H1 (cell line): ENCODE measurements at regions not wholly inside any gene's neighbourhood (a gene's known extent, or its start where the extent isn't known, plus 50 kb on each side); places are given as distances from the start of the nearest gene placed in this dataset.

ENCODE experiments used
- CTCF ChIA-PET: fragments of 300-600 bp; sonication (Branson Sonifier 250); formaldehyde crosslinking; loops from one replicate; lab custom pipeline; 2021; ENCODE audit not compliant: partially characterized antibody; lab: Charles Lee
- POLR2A ChIA-PET: fragments of 300-600 bp; sonication (Branson Sonifier 250); formaldehyde crosslinking; loops from one replicate; lab custom pipeline; 2021; ENCODE audit warnings: inconsistent platforms; ENCODE audit not compliant: partially characterized antibody; lab: Charles Lee
- DNase-seq, 2 experiments: peaks; one replicate each; pipeline versions ENCODE4 v3.0.0 to v3.0.0-alpha.2; 2010 to 2022; ENCODE audit warnings: low spot score in 2 of 2, low read depth in 1 of 2, mixed read lengths in 1 of 2
- FAIRE-seq: peaks from 2 replicates; lab custom pipeline; 2011; peaks lifted over from hg19 to GRCh38; lab: Jason Lieb, UNC
- H2AFZ ChIP-seq: 2 replicates; pipeline ENCODE4 v1.8.1; 2012; ENCODE audit warnings: low read length, inconsistent platforms
- H2AK5ac ChIP-seq: 2 replicates; pipeline ENCODE4 v1.6.1; 2013; ENCODE audit warnings: low read depth, low read length
- H2BK120ac ChIP-seq: replicated peaks from 2 replicates; pipeline ENCODE3; 2013; ENCODE audit warnings: low read depth, low read length, inconsistent platforms
- H2BK12ac ChIP-seq: 2 replicates; pipeline ENCODE4 v1.6.1; 2013; ENCODE audit warnings: low read depth, low read length
- H2BK15ac ChIP-seq: 2 replicates; pipeline ENCODE4 v1.6.1; 2013; ENCODE audit warnings: low read length
- H2BK20ac ChIP-seq: 2 replicates; pipeline ENCODE4 v1.6.1; 2013; ENCODE audit warnings: low read length
- H2BK5ac ChIP-seq: 2 replicates; pipeline ENCODE4 v1.6.1; 2013; ENCODE audit warnings: low read depth, low read length
- H3K14ac ChIP-seq: 2 replicates; pipeline ENCODE4 v1.6.1; 2013; ENCODE audit warnings: inconsistent platforms; ENCODE audit not compliant: insufficient read length
- H3K18ac ChIP-seq: 2 replicates; pipeline ENCODE4 v1.6.1; 2013; ENCODE audit warnings: low read length; ENCODE audit errors: extremely low read depth
- H3K23ac ChIP-seq: 2 replicates; pipeline ENCODE4 v1.6.1; 2013; ENCODE audit warnings: inconsistent platforms; ENCODE audit not compliant: insufficient read length
- H3K23me2 ChIP-seq: 2 replicates; pipeline ENCODE4 v1.6.1; 2013; ENCODE audit warnings: low read depth, low read length
- H3K27ac ChIP-seq: 2 replicates; pipeline ENCODE4 v1.6.1; 2011; ENCODE audit warnings: low read depth, low read length, inconsistent platforms
- H3K27me3 ChIP-seq, 4 experiments: replicated peaks in 1 of 4; 1 replicate in 1 of 4; 2 replicates in 3 of 4; pipeline versions ENCODE4 v1.6.1 to v1.8.1; 2011 to 2013; ENCODE audit warnings: low read length in 3 of 4, mild to moderate bottlenecking in 3 of 4, inconsistent platforms in 2 of 4, mixed read lengths in 2 of 4, moderate library complexity in 1 of 4; ENCODE audit not compliant: control insufficient read depth in 3 of 4, insufficient read depth in 3 of 4; ENCODE audit errors: extremely low read depth in 1 of 4
- H3K36me3 ChIP-seq, 4 experiments: 2 replicates each; pipeline versions ENCODE4 v1.6.1 to v1.8.1; 2011 to 2013; ENCODE audit warnings: mild to moderate bottlenecking in 4 of 4, low read length in 3 of 4, moderate library complexity in 2 of 4, control low read depth in 1 of 4, inconsistent platforms in 1 of 4; ENCODE audit not compliant: insufficient read depth in 4 of 4, control insufficient read depth in 2 of 4
- H3K4ac ChIP-seq: replicated peaks from 2 replicates; pipeline ENCODE3; 2013; ENCODE audit warnings: low read length, low read depth, mixed read lengths, inconsistent platforms; ENCODE audit not compliant: insufficient read length
- H3K4me1 ChIP-seq, 4 experiments: replicated peaks in 1 of 4; 1 replicate in 1 of 4; 2 replicates in 3 of 4; pipeline versions ENCODE4 v1.6.1 to v1.8.1; 2011 to 2013; ENCODE audit warnings: low read length in 3 of 4, inconsistent platforms in 2 of 4, mixed read lengths in 1 of 4; ENCODE audit not compliant: insufficient read depth in 4 of 4, control insufficient read depth in 3 of 4
- H3K4me2 ChIP-seq, 2 experiments: 2 replicates each; pipeline versions ENCODE4 v1.6.1 to v1.8.1; 2011 to 2013; ENCODE audit warnings: low read depth in 2 of 2, low read length in 2 of 2, control low read depth in 1 of 2, inconsistent platforms in 1 of 2, mild to moderate bottlenecking in 1 of 2; ENCODE audit not compliant: insufficient read depth in 1 of 2
- H3K4me3 ChIP-seq, 4 experiments: fragments of 200-600, 300-600 bp in 1 of 4; sonication (generic), shearing (Covaris generic), sonication (Bioruptor Twin) in 1 of 4; 2 replicates each; pipeline versions ENCODE4 v1.5.1 to v1.8.1; 2011 to 2016; ENCODE audit warnings: low read length in 4 of 4, low read depth in 3 of 4, control low read depth in 2 of 4, inconsistent platforms in 2 of 4, mild to moderate bottlenecking in 2 of 4, mixed read lengths in 1 of 4, moderate library complexity in 1 of 4; ENCODE audit not compliant: insufficient read depth in 2 of 4; ENCODE audit errors: extremely low read depth in 1 of 4
- H3K56ac ChIP-seq: replicated peaks from 2 replicates; pipeline ENCODE3; 2013; ENCODE audit warnings: low read depth, mild to moderate bottlenecking, mixed read lengths, low read length, inconsistent platforms; ENCODE audit not compliant: insufficient read length
- H3K79me1 ChIP-seq: 2 replicates; pipeline ENCODE4 v1.6.1; 2013; ENCODE audit warnings: low read depth, low read length, control low read depth
- H3K79me2 ChIP-seq, 2 experiments: 2 replicates each; pipeline versions ENCODE4 v1.6.1 to v1.8.1; 2012 to 2013; ENCODE audit warnings: low read length in 2 of 2, mild to moderate bottlenecking in 2 of 2, inconsistent platforms in 1 of 2; ENCODE audit not compliant: insufficient read depth in 2 of 2, control insufficient read depth in 1 of 2
- H3K9ac ChIP-seq, 4 experiments: replicated peaks in 1 of 4; 1 replicate in 1 of 4; 2 replicates in 3 of 4; pipeline versions ENCODE4 v1.6.1 to v1.8.1; 2011 to 2013; ENCODE audit warnings: low read depth in 3 of 4, low read length in 3 of 4, control low read depth in 2 of 4, mild to moderate bottlenecking in 2 of 4, moderate library complexity in 2 of 4, inconsistent platforms in 1 of 4; ENCODE audit errors: extremely low read depth in 1 of 4
- H3K9me3 ChIP-seq, 2 experiments: 2 replicates each; pipeline versions ENCODE4 v1.6.1 to v1.8.1; 2012 to 2013; ENCODE audit warnings: mild to moderate bottlenecking in 2 of 2, moderate library complexity in 2 of 2, control low read depth in 1 of 2, inconsistent platforms in 1 of 2, low read depth in 1 of 2, low read length in 1 of 2, mixed read lengths in 1 of 2; ENCODE audit not compliant: insufficient read depth in 2 of 2
- H4K20me1 ChIP-seq, 2 experiments: replicated peaks in 1 of 2; 2 replicates each; pipeline versions ENCODE3 to v1.8.1; 2011 to 2013; ENCODE audit warnings: inconsistent platforms in 2 of 2, low read length in 2 of 2, mild to moderate bottlenecking in 1 of 2; ENCODE audit not compliant: insufficient read depth in 2 of 2, control insufficient read depth in 1 of 2
- H4K5ac ChIP-seq: 2 replicates; pipeline ENCODE4 v1.6.1; 2013; ENCODE audit warnings: low read length, low read depth, mixed read lengths, inconsistent platforms; ENCODE audit not compliant: insufficient read length
- H4K8ac ChIP-seq: 2 replicates; pipeline ENCODE4 v1.8.0; 2013; ENCODE audit warnings: mild to moderate bottlenecking, moderate library complexity, low read length, inconsistent platforms; ENCODE audit not compliant: insufficient read depth; ENCODE audit errors: extremely low read depth
- H4K91ac ChIP-seq: replicated peaks from 2 replicates; pipeline ENCODE3; 2013; ENCODE audit warnings: low read length, mixed read lengths, inconsistent platforms; ENCODE audit not compliant: insufficient read length
- CHD2 ChIP-seq: IDR thresholded peaks from 2 replicates; pipeline ENCODE4 v1.6.1; 2012; ENCODE audit warnings: low read length, improper control_type of control experiment
- KDM5A ChIP-seq: fragments of 200-600 bp; IDR thresholded peaks from 2 replicates; pipeline ENCODE4 v1.7.1; 2012; ENCODE audit warnings: mild to moderate bottlenecking, low read length, inconsistent platforms, mixed read lengths
- RXRA ChIP-seq: IDR thresholded peaks from 2 replicates; pipeline ENCODE4 v1.6.1; 2011; ENCODE audit warnings: low read depth, mild to moderate bottlenecking, low read length, moderate library complexity; ENCODE audit not compliant: insufficient read depth
- USF2 ChIP-seq: IDR thresholded peaks from 2 replicates; pipeline ENCODE4 v1.6.1; 2011; ENCODE audit warnings: low read length, improper control_type of control experiment
- YY1 ChIP-seq: IDR thresholded peaks from 2 replicates; pipeline ENCODE4 v1.6.1; 2011; ENCODE audit warnings: low read depth, mild to moderate bottlenecking, low read length
- WGBS, 2 experiments: shearing (Covaris generic) in 1 of 2; methylation state at CpG; one replicate each; pipeline versions ENCODE4 v1.1.6 to v1.1.7; 2013 to 2015; ENCODE audit warnings: low lambda C conversion rate in 2 of 2, mixed read lengths in 2 of 2, inconsistent platforms in 1 of 2, low coverage in 1 of 2, missing lambda C conversion rate in 1 of 2; ENCODE audit not compliant: insufficient replicate concordance in 2 of 2, insufficient coverage in 1 of 2, insufficient read length in 1 of 2; ENCODE audit errors: extremely low coverage in 1 of 2, missing lambda C conversion rate in 1 of 2; 5-methylcytosine and 5-hydroxymethylcytosine counted together

- no peak overlapping the region for H2BK20ac ChIP-seq
- FAIRE-seq = no peak
- H3K4me3 ChIP-seq = no peak overlapping the region
- H4K91ac ChIP-seq = no peak overlapping the region
- no peak overlapping the region for H2BK12ac ChIP-seq
- H3K23ac ChIP-seq = no peak overlapping the region
- no peak for DNase-seq
- no peak overlapping the region for H2BK120ac ChIP-seq
- H3K4ac ChIP-seq = no peak overlapping the region
- TF ChIP-seq USF2 (no peak), CHD2 (no peak), RXRA (no peak), KDM5A (no peak), YY1 (no peak)
- no peaks in the 10 kb centered on the region for H3K79me1 ChIP-seq
- no peaks in the 10 kb centered on the region for H3K36me3 ChIP-seq
- H2BK15ac ChIP-seq = no peak overlapping the region
- H2BK5ac ChIP-seq = no peak overlapping the region
- peaks cover 0 to 1% (median 0%) of the 10 kb centered on the region in 4 experiments; a peak in 1 of 7 replicates for H3K27me3 ChIP-seq
- H3K4me1 ChIP-seq = no peaks in the 10 kb centered on the region
- CTCF ChIA-PET = no interaction called here
- no peak overlapping the region for H3K18ac ChIP-seq
- no peak overlapping the region for H3K56ac ChIP-seq
- WGBS, 2 experiments = 94% methylated on average over 5 of the region's 5 CpGs; no CpG with 5 or more reads in 1 of the 2 experiments
- no peak overlapping the region for H2AFZ ChIP-seq
- H4K8ac ChIP-seq = no peak overlapping the region
- H3K23me2 ChIP-seq = no peaks in the 10 kb centered on the region
- H3K9me3 ChIP-seq = no peaks in the 10 kb centered on the region
- no peak overlapping the region for H3K4me2 ChIP-seq
- H4K20me1 ChIP-seq = no peaks in the 10 kb centered on the region
- H3K9ac ChIP-seq = no peak overlapping the region
- POLR2A ChIA-PET = interaction anchor here (1.4 kb wide), 1 partner anchor 10 kb away, joined by 4 read pairs; no protein-coding TSS in a partner anchor
- H3K79me2 ChIP-seq = no peaks in the 10 kb centered on the region
- no peak overlapping the region for H3K14ac ChIP-seq
- H4K5ac ChIP-seq = no peak overlapping the region
- no peak overlapping the region for H2AK5ac ChIP-seq
- H3K27ac ChIP-seq = no peak overlapping the region
Observed at GRCh38 chr18:27500531-27500930, 315.4 kb upstream of the CHST9 start.
